ENCODE measurements at regions not wholly inside any gene's neighbourhood (a gene's known extent, or its start where the extent isn't known, plus 50 kb on each side); places are given as distances from the start of the nearest gene placed in this dataset.

DNA sequence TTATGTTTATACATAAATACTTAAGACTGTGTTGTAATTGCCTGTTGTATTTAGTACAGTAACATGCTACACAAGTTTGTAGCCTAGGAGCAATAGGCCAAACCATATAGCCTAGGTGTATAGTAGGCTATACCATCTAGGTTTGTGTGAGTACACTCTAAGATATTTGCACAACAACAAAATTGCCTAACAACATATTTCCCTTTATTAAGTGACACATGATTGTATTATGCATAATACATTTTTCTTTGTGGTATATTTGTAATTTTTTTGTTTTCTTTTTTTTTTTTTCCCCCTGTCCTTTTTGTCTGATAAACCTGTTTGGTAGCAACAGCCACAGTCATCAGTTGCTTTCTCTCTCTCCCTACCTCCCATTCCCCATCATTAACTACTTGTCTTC, 945.6 kb downstream of the ZPLD1 start:
- ATAC-seq = no peak

DNA sequence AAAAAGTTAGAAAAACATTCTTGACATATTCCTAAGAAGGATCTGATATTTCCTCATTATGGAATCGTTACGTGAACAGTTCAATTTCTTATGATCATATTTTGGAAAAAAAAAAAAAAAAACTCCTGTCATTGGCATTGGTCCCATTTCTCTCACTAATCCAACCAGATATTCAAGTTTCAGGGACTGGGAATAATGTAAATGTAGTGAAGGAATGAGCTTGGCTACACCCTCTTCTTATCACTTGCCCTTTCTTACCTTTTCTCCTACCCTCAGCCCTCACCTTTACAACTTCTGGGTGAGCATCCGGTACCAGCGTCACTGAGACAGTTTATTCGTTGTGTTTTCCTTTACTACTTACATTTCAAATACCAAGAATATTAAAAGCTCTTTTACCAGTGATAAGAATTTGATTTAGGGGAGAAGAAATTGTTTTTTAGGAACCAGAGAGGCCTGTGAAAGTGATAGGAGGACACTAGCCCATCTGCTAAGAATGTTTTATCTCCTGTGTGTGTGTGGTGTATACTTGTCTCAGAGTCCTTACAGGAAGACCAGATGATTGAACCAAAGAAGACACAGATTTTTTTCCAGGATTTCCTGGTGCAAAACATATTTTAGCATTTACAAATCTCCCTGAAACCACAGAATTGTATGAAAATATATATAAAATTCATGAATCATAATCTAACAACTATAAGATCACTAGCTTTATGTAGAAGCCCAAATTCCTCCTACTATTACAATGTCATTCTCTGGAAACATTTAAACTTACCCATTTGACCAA, 946.7 kb downstream of the ZPLD1 start:
- ATAC-seq = no peak

DNA sequence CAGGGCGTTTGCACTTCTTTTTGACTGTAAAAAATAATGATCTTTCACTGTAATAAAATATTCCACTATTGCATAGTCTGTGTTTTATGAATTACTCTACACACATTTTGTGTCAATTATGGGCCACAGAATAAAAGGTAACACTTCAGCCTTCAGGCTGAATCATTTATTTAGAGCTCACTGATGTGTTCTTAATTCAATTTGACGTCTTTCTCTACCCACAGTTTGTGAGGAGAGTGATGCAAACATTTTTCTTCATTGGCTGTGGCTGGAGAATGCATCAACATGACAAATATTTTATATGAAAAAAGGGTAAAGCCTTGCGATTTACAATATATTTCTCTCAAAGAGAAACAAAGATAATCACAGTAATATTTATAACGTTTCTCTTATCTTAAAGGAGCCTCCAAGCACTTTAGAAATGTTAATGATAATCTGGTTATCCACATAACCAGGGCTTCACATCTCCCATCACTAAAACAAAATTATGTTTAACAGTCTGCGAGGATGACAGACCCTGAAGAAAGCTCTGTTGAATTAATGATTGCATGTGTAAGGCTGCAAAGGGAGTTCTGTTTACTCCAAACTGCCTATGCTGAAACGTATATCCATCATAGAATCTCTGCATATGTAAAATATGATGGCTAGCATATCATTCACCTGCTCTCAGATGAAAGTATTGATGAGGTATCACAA, 951.3 kb downstream of the ZPLD1 start:
- no peak for ATAC-seq

DNA sequence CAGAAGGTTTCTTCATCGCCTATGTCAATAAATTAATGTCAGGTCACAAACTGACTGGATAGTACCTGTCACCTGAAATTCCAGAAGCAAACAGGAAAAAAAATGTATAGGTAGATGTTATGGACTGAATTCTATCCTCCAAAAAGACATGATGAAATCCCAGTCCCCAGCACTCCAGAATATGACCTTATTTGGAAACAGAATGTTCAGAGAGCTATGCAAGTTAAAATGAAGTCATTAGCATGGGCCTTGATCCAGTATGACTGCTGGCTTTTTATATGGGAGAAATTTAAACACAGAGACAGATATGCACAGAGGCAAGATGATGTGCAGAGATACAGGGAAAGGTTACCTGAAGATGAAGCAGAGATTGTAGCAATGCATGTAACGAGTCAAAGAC, 953.4 kb downstream of the ZPLD1 start:
- no peak for ATAC-seq

DNA sequence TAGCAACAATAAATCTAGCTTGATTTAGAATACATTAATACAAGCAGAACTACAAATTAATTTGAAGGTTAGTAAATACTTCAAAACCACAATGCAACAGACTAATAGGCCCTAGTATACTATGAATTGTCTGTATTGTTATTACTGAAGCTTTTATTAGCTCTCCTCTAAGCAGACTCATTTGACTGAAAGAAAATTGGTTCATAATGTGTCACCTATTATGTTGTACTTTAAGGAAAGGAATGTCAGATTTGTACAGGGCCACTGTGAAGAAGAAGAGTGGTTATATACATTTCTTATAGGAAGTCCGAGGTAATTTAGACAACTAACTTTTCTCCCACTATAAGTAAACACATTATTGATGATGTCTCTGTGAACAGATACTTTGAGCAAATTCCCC, 954.5 kb downstream of the ZPLD1 start:
- no peak for ATAC-seq

DNA sequence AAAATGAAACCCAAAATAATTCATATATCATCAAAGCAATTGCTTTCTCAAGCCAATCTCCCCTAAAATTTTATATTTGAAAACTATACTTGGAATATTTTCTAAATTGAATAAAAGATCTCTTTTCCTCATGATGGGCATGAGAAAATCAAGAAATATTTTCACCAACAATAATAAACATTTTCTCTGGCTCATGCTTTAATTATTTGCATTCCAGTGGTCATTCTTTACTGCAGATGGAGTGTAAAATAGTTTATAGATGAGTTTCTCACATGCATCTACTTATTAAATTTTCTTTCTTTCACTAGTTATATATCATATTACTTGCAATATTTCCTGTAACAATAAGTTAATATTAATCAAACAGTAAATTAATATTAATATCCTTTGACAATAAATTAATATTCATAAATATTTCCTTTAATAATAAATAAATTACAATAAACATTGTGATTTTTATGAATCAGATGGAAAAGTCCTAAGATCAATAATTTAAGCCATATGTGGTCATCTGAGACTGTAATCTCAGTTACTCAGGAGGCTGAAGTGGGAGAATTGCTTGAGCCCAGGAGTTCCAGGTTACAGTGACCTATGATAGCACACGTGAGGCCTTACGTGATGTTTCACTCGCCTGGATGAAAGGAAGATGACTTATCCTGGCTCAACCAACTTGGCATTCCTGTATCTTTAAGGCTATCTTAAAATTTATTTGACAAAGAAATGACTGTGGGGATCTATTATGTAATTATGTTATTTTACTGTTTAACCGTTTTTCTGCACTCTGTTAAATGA, 958.8 kb downstream of the ZPLD1 start:
- no peak for ATAC-seq

DNA sequence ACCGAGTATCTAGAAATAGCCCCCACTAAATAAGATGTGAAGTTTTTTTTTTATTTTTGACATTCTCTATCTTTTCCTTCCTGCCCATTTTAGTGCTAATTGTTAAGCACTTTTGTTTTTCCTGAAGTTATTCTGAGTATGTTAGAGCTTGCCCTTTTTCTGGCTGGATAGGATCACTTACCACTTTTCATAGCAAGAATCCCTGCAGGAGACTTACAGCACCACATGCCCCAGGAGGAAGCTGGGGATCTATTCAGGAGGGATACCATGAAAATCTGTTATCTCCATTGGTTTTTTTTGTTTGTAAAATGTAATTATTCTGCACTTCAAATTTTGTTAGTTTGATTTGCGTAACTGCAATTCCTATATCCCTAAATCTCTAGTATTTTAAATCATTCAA, 968.4 kb downstream of the ZPLD1 start:
- ATAC-seq = no peak

DNA sequence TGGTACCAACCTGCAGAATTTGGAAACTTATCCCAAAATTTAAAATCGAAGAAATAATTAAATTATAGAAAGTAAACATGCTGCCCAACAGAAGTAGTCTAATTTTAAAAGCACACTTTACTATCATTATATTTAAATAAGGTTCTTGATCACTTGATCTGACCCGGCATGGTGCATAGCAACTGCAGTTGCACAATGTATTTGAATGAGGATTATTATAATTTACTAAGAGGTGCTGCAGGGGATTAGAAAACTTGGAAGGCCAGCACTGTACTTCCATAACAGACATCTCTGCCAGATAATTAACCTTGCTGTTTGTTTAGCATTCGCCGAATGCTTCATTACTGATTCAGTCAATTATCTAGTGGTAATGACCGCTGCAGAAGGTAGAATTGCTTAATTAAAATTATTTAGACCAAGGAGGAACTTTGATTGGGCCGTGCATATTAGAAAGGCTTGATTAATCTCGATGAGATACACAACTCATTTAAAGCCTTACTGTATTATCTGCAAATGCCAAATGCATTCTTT, 971.6 kb downstream of the ZPLD1 start:
- no peak for ATAC-seq

DNA sequence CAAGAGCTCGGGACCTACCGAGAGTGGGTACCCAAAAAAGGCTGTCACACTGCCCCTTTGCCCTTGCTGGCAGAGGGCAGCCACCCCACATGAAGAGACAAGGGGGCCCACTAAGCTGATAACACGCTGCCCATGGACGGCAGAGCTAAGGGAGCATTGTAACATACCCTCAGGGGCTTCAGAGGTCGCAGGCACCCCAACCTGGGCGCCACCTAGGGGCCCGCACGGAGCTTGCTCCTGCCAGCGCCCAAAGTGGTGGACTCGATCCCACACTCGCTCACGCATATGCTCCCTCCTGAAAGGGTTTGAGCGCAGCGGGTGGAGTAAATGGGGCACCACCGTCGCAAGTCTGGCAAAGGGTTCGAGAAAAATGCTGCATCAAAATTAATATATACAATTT, 975.4 kb downstream of the ZPLD1 start:
- no peak for ATAC-seq

DNA sequence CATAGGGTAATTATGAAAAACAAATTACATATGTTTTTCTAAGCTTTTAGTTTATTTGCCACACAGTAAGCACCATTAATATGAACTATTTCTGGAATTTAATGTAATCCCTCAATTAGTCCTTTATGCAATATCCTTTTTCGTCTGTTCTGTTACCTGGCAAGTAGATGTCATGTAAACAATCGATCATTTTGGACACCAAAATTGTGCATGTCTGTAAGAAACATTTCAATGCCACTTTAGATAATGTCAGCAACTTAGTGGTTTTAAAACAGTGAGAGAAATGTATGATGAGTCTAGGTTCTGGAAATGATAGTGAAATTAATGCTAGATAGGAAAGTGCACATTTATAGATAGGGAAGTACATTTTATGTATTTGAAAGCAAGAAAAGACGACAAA, 986.6 kb downstream of the ZPLD1 start:
- ATAC-seq = no peak

DNA sequence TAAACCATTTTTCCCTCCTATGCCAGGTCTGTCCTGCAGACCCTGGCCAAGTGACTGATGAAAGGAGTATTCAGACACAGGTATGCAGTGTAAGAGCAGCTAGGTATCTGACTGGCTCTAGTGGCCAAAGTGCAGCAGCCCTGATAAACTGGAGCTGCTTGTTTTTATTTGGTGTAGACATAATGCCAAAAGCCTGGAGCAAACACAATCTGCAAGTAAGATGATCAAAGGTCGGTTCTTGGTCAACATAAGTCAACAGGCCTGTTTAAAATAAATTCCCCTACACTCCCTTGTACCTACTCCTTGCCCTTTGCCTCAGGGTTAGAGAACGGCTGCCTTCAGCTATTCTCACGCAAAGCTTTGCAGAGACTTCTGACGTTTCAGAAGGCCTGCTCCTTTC, 1003.1 kb downstream of the ZPLD1 start:
- no peak for ATAC-seq

DNA sequence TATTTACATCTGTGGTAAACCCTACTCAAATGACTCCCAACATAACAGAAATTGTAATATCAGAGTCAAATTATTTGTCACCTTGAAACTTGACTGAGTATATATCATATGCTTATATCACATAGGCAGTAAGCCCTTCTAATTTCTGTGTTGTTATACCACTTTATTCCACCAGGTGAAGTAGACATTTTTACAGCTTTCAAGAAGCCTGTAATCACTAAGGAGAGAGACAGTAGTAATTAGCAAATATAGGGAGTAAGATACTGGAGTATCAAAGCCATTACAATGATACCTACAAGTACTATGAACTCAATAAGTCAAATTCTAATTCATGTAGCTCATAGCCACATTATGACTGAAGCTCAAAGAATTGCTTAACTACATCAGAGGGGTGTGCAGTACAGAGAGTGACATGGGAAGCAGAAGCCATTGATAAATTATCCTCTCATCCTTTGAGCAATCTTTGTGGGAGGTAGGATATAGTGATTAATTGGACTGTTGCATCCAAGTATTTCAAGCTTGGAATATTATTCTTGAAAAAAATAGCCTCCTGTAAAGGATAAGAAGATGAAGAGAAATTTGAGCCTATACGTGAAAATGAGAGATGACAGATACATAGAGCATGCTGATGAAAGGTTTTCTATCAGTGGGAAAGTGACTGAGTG, 1005.9 kb downstream of the ZPLD1 start:
- no peak for ATAC-seq

DNA sequence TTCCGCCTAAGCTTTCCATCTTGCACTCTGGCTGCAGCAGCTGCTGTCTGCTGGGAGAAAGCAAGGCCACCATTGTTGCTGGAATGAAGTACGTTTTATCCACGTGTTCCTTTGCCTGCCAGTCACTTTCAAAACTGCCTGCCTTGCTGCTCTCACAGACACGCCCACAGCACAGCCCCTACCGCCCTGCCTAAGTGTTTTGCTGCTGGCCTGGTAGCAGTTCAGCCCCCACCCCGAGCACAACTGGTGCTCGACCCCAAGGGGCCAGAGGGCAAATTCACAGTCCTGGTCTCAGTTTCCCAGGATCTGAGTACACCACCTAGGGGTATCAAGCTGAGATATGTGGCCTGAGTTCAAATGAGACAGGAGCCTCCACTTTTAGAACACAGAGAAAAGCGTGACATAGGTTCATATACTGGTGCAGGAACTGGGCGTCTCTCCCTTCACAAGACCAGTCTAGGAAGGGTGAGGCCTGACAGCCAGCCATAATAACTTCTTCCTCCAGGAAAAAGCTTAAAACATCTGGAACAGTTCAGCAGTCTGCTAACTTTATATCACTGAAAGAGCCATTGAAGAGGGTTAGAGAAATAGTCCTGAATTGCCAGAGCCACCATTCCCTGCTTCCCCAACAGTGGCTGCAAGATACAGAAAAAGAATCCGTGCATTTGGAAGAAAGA, 1012.3 kb downstream of the ZPLD1 start:
- ATAC-seq = no peak

DNA sequence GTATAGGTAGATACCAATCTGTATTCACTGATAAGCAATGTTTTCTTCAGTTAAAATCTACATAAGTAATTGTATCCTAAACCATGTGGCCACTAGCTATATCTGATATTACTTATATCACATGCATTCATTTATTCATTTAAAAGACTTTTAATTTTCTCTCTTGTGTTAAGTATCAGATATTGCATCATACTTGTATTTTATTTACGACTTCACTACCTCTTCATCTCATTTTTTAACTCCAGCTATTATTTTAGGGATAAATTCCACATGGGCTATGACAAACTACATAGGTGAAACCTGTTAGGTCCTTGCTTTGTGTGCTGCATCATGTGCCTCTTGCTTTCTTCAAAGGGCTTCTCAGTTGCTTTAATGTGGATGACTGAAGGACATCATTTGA, 1018.3 kb downstream of the ZPLD1 start:
- no peak for ATAC-seq

DNA sequence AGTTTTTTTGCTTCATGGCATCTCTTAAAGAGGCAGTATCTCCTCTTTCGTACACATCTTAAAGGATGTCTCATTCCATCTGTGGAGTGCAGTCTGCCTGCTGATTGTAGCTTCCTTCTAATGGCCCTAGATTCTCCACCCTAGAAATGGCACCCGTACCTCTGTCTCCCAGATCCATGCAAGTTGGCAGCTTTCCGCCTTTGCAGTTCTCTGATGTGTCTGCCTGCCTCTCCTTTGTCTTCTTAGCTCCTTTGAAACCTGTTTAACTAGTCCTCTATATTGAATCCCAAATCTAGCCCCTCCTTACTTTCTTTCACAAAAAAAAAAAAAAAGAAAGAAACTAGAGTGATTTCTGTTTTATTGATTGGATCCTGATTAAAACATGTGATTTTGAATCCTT, 1025.0 kb downstream of the ZPLD1 start:
- no peak for ATAC-seq

DNA sequence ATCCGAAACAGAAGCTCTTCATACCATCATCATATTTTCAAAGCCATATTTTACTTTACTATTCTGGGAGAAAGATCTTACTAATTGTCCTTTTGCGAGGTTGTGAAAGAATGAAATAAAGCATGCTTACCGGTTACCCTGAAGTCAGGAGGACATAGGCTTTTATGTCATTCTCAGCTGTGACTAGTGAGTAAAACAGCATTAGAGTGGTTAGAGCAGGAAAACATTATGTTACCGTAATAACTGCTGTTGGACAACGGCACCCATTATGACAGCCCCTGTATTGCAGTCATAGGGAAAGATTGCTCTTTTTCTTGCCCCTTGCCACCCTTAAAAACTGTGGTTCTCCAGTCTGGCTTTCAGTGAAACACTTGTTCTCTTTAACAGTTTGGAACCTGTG, 1035.7 kb downstream of the ZPLD1 start:
- ATAC-seq = no peak

DNA sequence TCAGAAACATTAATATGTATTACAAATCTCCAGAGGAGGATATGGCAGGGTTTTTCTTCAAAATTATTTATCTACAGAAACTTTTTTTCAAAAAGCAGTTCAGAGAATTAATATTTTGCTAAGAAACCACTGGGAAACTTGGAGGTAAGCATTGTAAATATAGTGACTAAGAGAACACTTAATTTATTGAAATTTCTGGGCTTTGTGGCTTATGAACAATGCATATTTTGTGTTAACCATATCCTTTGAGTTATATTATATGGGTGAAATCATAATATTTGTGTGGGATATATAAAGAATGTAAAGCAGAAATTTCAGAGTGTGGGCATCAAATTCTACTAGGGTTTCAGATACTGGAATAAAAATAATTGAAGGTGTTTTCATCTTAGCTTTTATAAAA, 1059.2 kb downstream of the ZPLD1 start:
- ATAC-seq = no peak

DNA sequence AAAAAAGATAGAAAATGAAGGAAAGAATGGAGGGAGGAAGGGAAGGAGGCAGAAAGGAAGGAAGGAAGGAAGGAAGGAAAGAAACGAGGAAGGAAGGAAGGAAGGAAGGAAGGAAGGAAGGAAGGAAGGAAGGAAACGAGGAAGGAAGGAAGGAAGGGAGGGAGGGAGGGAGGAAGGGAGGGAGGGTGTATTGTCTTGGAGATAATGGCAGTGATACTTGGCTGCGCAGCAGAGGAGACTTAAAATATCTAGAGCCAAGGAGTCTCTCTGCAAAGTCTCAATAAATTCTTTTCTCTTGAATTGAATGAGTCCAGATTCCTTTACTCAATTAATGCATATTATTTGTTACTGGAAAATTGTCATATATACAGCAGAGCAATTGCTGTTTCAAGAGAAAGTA, 1059.7 kb downstream of the ZPLD1 start:
- no peak for ATAC-seq

DNA sequence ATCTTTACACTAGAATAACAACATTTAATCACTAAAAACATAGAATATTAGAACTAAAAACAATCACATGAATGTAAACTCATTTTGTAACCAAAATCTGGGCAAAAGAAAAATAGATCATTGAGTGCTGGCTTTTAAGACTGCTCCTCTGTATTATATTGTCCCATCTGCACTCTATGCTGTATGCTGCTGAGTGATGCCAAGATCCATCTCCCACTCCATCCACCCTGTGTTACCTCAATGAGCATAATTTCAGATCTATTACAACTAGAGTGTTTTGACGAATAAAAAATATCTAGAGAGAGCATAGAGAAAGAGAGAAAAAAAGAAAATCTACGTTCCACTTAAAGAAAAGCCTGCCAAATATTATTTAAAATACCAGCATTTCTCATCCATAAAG, 1060.4 kb downstream of the ZPLD1 start:
- ATAC-seq = no peak

DNA sequence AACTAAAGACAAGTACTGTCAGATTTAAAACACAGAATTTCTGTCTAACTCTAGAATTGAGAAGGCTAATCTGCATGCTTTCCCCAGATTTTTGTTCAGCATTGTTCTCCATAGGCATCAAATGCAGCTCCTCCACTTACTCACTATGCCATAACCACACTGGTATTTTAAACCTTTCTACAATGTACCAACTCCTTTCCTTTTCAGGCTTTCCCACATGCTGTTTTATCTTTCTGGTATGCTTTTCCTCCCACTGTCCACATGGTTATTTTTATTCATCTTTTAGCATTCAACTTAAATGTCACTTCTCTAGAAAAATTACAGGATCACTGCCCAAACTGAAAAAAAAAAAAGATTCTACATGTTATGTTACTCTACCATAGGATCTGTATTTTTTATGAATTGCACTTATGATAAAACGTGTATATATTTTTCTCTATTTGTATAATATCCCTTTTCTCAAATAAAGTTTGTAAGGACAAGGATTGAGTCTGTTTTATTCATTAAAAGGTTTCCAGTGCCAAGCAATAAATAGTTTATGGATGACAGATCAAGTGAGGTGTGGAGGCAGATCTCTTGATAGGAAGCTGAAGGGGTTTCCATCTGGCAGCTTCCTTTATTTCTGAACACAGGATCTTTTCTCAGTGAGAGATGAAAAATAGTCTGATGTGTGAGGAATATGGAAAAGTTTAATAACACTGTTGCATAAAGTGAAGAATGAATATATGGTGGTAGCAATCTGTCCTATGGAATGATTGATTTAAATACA, 1064.5 kb downstream of the ZPLD1 start:
- no peak for ATAC-seq

DNA sequence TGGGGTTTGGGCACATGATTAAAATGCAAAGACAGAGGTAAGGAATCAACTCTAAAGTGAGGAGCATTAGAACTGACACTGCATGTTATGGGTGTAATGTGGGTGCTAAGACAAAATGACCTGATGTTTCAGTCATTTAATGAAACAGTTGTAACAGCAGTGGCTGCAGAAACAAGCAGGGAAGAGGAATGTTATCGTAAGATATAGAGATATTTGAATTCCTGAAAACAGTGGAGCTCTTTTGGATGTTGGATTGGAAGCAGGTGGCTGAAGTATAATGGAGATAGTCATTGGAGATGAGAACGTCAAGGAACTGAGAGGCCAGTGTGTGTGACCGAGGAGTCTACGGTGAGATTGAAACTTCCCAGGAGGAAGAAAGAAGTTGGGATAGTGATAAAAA, 1065.2 kb downstream of the ZPLD1 start:
- ATAC-seq = no peak

DNA sequence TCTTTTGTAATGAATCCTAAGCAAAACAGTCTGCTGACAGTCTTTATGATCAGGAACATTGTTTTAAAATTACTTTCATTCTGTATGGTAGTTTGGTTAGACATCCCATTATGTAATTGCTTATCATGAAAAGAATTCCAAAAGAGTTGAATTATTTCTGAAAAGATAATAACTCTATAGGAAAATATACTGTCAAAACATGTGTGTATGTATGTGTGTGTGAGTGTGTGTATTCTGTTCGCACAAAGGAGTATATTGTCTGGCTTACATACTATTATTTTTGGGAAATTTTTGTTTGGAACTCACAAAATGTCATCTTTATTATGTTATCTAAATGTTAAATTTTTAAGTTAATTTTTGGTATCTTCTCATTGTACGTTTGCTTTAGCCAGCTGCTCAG, 1075.9 kb downstream of the ZPLD1 start:
- no peak for ATAC-seq
